ENCODE measurements at regions not wholly inside any gene's neighbourhood (a gene's known extent, or its start where the extent isn't known, plus 50 kb on each side); places are given as distances from the start of the nearest gene placed in this dataset.

DNA sequence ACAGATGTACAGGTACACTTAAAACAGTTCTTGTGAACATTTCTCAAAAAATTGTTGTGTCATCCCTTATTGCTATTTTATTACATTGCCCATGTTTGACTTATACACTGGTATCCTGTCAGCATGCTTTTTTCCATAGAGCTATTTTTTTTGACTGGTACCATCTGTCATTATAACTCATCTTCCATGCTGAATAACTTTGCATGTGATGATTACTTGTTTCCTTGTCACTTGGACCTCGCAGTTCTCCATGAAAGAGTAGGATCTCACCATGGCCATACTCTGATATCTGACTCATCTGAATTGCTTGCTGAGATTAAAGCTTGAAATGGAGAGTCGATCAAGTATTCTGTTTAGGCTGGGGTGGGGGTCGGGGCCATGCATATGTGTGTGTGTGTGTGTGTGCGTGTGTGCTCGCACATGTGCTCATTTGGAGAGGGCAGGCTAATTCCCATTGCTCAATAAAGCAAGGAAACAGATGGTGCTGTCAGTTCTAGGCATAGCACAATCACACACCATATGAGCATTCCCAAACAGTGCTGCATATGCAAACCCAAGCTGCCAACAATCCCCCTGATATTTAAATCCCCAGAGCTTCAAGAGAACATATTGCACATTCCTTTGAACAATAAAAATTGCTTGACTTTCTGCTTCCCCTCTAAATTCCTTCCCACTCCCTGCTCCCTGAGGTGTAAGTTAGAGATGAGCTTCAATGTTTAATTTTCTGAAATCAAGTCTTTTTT, 62.9 kb downstream of the NHLRC3 start:
- H3K27ac ChIP-seq, result no peak overlapping the region
- TF ChIP-seq, protein P1, sequence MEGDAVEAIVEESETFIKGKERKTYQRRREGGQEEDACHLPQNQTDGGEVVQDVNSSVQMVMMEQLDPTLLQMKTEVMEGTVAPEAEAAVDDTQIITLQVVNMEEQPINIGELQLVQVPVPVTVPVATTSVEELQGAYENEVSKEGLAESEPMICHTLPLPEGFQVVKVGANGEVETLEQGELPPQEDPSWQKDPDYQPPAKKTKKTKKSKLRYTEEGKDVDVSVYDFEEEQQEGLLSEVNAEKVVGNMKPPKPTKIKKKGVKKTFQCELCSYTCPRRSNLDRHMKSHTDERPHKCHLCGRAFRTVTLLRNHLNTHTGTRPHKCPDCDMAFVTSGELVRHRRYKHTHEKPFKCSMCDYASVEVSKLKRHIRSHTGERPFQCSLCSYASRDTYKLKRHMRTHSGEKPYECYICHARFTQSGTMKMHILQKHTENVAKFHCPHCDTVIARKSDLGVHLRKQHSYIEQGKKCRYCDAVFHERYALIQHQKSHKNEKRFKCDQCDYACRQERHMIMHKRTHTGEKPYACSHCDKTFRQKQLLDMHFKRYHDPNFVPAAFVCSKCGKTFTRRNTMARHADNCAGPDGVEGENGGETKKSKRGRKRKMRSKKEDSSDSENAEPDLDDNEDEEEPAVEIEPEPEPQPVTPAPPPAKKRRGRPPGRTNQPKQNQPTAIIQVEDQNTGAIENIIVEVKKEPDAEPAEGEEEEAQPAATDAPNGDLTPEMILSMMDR (IDR thresholded peaks at IDR 0.05), result no peak
- no peak for TF ChIP-seq ZFX (IDR thresholded peaks at IDR 0.05; ENCODE audit: borderline replicate concordance)

DNA sequence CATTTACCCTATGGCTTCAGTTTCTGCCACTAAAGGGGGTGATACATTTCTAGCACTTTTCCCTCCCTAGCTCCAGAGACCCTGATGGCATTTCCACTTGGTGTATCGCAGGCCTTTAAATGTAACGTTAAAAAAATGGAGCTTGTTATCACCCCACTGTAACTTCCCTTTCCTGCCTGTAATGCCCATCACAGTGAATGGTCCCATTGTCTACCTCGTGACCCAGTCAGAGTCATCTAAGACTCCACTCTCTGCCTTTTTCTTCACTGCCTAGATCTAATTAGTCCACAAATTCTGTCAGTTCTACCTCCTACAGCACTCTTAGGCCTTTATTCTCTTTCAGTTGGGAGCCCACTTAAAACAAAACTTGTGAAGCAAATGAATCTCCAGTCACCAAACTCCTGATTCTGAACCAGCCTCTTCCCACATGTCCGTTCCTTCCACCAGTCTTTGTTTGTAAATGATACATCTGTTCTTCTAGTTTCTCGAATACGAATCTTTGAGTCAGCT, 64.8 kb downstream of the NHLRC3 start:
- no peak overlapping the region for H3K27ac ChIP-seq
- TF ChIP-seq, protein P1 (IDR thresholded peaks at IDR 0.05), result no peak
- TF ChIP-seq ZFX (IDR thresholded peaks at IDR 0.05; ENCODE audit: borderline replicate concordance), result no peak

DNA sequence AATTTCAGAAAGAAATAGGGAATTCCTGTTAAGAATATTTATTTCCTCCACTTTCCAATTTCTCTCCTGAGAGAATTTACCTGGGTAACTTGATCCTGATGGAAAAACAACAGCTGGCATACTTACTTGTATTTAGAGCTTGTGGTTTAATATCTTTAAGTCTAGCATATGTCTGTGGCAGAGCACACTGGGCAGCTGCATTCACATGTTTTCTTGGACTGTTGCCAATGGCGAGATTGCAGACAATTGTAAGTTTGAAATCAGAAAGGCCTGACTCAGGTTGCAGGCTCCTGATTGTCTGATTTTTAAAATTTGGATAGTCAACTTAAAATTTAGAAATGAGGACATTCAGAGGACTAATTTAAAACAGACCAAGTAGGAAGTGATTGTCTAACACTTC, 66.9 kb downstream of the NHLRC3 start:
- no peak for TF ChIP-seq ZFX (IDR thresholded peaks at IDR 0.05; ENCODE audit: borderline replicate concordance)
- TF ChIP-seq, protein P1 (IDR thresholded peaks at IDR 0.05), result no peak

DNA sequence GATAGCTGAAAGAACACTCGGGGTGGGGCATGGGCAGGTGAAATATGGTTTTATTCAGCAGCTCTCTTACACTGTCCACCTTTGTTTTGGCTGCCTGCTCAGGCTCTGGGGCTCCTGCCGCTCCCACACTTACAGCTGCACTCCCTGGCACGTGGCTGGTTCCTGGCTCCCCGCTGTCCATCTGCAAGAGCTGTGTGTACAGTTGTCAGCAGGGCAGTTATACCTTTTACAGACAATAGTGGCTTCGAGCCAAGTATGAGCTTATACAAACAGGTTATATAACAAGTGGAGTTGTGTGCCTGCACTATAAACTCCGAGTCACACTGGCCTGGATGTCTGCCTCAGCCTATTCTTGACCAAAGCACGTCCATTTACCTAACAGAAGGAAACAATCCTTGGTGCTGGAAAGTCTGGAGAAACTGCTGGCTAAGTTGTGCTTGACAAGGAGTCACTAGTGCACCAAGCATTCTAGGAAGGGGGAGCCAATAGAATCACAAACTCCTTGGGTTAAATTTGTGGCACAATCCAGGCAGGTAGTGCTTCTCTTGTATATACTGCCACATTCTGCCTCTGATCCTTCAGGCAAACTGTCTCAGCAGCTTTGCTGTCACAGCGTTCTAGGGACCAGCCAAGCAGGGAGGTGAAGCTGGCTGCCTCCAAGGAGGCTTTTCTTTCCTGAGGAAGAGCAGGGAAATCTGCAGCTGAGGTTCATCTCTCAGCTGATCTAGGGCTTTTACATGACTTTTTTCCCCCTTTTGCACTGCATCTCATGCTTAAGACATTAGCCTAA, 68.2 kb downstream of the NHLRC3 start:
- TF ChIP-seq, protein P1 (IDR thresholded peaks at IDR 0.05), result no peak
- no peak for TF ChIP-seq ZFX (IDR thresholded peaks at IDR 0.05; ENCODE audit: borderline replicate concordance)
- no peak overlapping the region for H3K27ac ChIP-seq

More for the DNA sequence above, 66.9 kb downstream of the NHLRC3 start:
- H3K27ac ChIP-seq, result no peak overlapping the region

DNA sequence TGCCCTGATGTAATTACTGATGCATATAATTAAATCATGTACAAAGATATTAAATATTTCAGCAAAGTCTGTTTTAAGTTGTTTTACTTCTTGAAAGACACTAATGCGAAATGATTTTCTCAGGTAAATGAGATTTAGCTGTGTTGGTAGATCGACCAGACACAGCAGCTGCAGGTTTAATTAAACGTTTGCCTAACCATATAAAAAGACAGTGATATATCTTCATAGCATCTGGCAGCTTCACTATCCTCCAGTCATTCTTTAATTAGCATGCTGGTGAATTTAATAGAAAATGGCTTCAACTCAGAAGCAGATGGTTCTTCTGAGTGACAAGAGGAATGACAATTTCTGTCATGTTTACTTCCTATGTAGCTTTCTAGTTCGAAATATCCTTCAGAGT, 69.3 kb downstream of the NHLRC3 start:
- no peak overlapping the region for H3K27ac ChIP-seq
- no peak for TF ChIP-seq ZFX (IDR thresholded peaks at IDR 0.05; ENCODE audit: borderline replicate concordance)
- TF ChIP-seq, protein P1 (IDR thresholded peaks at IDR 0.05), result no peak

DNA sequence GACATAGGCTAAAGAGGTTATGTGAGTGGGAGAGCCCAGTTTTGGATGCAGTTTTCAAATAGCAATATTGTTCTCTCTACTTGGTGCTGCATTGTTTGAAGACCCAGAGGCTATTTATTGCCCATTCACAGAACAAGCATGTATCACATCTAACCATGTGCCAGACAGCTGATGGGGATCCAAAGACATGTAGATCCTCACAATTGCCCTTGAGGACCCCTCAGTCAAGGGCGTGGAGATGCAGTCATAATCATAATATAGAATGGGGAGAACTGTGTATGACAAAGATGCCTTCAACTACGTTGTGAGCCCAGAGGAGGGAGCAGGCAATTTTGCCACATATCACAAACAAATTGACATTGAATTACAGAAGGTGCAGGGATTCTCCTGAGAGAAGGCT, 70.5 kb downstream of the NHLRC3 start:
- TF ChIP-seq, protein P1 (IDR thresholded peaks at IDR 0.05), result no peak
- TF ChIP-seq ZFX (IDR thresholded peaks at IDR 0.05; ENCODE audit: borderline replicate concordance), result no peak
- H3K27ac ChIP-seq, result no peak overlapping the region
